Chondrocyte (in vitro differentiated cells): ENCODE measurements at regions not wholly inside any gene's neighbourhood (a gene's known extent, or its start where the extent isn't known, plus 50 kb on each side); places are given as distances from the start of the nearest gene placed in this dataset.

Experiments
- DNase-seq: peaks from one replicate; pipeline ENCODE4 v3.0.0; 2021; ENCODE audit warnings: mixed read lengths, low spot score
- H3K27ac Mint-ChIP-seq: one replicate; pipeline ENCODE4 v1.8.0; 2021; ENCODE audit warnings: mild to moderate bottlenecking, moderate library complexity, mixed read lengths; ENCODE audit not compliant: unreplicated experiment
- H3K27me3 Mint-ChIP-seq: 2 replicates; pipeline ENCODE4 v1.8.0; 2021; ENCODE audit warnings: low read depth, mixed read lengths
- H3K36me3 Mint-ChIP-seq: 2 replicates; pipeline ENCODE4 v1.8.0; 2021; ENCODE audit warnings: low read depth, mixed read lengths
- H3K4me1 Mint-ChIP-seq: 2 replicates; pipeline ENCODE4 v1.8.0; 2021; ENCODE audit warnings: low read depth, mild to moderate bottlenecking, mixed read lengths
- H3K4me3 Mint-ChIP-seq: one replicate; pipeline ENCODE4 v1.8.0; 2021; ENCODE audit warnings: mild to moderate bottlenecking, moderate library complexity, mixed read lengths; ENCODE audit not compliant: unreplicated experiment
- H3K9me3 Mint-ChIP-seq: 2 replicates; pipeline ENCODE4 v1.8.0; 2021; ENCODE audit warnings: low read depth, mixed read lengths
- TF ChIP-seq, protein P1 (sequence below): fragments of 200-600 bp; sonication (generic); IDR thresholded peaks from 2 replicates; pipeline ENCODE4 v1.5.0; 2021; ENCODE audit warnings: antibody characterized with exemption, mild to moderate bottlenecking, moderate library complexity

DNA sequence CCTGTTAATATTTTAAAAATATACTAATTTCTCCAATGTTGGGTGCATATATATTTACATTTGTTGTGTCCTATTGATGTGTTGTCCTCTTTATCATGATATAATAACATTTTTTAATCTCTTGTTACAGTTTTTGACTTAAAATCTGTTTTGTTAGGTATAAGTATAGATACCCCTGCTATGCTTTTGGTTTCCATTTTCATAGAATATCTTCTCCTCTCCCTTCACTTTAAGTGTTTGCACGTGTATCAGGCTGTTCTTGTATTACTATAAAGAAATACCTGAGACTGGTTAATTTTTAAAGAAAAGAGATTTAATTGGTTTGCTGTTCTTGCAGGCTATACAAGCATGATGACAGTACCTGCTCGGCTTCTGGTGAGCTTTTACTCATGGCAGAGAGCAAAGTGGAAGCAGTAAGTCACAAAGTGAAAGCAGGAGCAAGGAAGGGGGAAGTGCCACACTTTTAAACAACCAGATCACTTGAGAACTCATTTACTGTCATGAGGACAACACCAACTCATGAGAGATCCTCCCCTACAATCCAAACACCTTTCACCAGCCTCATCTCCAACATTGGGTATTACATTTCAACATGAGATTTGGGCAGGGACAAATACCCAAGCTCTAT, 340.5 kb upstream of the SYNCRIP start:
- TF ChIP-seq, protein P1, sequence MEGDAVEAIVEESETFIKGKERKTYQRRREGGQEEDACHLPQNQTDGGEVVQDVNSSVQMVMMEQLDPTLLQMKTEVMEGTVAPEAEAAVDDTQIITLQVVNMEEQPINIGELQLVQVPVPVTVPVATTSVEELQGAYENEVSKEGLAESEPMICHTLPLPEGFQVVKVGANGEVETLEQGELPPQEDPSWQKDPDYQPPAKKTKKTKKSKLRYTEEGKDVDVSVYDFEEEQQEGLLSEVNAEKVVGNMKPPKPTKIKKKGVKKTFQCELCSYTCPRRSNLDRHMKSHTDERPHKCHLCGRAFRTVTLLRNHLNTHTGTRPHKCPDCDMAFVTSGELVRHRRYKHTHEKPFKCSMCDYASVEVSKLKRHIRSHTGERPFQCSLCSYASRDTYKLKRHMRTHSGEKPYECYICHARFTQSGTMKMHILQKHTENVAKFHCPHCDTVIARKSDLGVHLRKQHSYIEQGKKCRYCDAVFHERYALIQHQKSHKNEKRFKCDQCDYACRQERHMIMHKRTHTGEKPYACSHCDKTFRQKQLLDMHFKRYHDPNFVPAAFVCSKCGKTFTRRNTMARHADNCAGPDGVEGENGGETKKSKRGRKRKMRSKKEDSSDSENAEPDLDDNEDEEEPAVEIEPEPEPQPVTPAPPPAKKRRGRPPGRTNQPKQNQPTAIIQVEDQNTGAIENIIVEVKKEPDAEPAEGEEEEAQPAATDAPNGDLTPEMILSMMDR, result no peak
- Mint-ChIP-seq H3K36me3 (peaks cover 2% of the 10 kb centered on the region), H3K9me3 (peaks cover 25% of the 10 kb centered on the region), H3K27me3 (peaks cover 1% of the 10 kb centered on the region), H3K4me1 (no peaks in the 10 kb centered on the region), H3K4me3 (no peak overlapping the region), H3K27ac (no peak overlapping the region)
- no peak for DNase-seq

GRCh38 chr6:85977661-85978060, 335.0 kb upstream of the SYNCRIP start:
- H3K27ac Mint-ChIP-seq, result no peak overlapping the region
- peaks cover 12% of the 10 kb centered on the region for H3K9me3 Mint-ChIP-seq
- H3K27me3 Mint-ChIP-seq, result peaks cover 2% of the 10 kb centered on the region
- H3K4me1 Mint-ChIP-seq, result no peaks in the 10 kb centered on the region
- DNase-seq, result no peak
- H3K4me3 Mint-ChIP-seq, result no peak overlapping the region
- TF ChIP-seq, protein P1, result no peak
- no peaks in the 10 kb centered on the region for H3K36me3 Mint-ChIP-seq

GRCh38 chr6:85975957-85976356, 333.3 kb upstream of the SYNCRIP start:
- Mint-ChIP-seq H3K27me3 (peaks cover 2% of the 10 kb centered on the region), H3K36me3 (no peaks in the 10 kb centered on the region), H3K4me3 (no peak overlapping the region), H3K27ac (no peak overlapping the region), H3K9me3 (peaks cover 14% of the 10 kb centered on the region), H3K4me1 (no peaks in the 10 kb centered on the region)
- DNase-seq, result no peak
- TF ChIP-seq, protein P1, result no peak

DNA sequence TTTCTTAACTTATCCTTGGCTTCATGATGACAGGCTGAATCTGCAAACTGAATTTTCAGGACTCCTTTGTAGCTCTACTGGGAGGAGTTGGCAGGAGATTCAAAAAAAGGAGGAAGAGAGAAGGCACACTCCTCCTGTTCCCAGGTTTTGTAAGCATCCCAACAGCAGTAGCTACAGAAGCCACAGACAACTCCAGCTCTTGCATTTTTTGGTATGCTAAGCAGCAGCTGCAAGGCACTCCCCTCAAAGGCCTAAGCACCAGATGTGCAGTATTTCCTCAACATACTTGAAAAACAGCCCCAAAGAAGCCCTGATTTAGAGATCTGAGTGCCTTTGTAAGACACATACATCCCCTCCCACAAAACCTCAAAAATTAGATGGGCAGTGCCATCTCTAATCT, 328.6 kb upstream of the SYNCRIP start:
- no peaks in the 10 kb centered on the region for H3K4me1 Mint-ChIP-seq
- TF ChIP-seq, protein P1, result no peak
- H3K9me3 Mint-ChIP-seq, result peaks cover 9% of the 10 kb centered on the region
- H3K36me3 Mint-ChIP-seq, result no peaks in the 10 kb centered on the region
- H3K27ac Mint-ChIP-seq, result no peak overlapping the region
- H3K4me3 Mint-ChIP-seq, result no peak overlapping the region
- H3K27me3 Mint-ChIP-seq, result peaks cover 2% of the 10 kb centered on the region
- DNase-seq, result no peak

DNA sequence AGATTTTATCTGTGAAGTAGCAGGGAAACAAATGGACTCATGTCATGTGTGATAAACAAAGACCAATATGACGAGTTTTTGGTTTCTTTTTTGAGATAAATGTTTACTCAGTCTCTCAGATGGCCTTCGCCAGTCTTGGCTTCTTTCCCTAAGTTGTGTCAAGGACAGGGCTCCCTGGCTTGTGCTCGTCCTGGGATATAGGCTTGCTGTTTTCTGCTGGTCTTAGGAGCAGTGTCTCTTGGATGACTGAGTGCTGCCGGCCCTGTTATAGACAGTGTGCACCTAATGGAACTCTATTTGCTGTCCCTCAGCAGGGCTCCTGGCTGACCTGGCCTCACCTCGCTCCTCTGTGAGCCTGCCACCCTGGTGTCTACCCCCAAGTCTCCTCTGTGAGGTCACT, 324.1 kb upstream of the SYNCRIP start:
- H3K9me3 Mint-ChIP-seq, result peaks cover 2% of the 10 kb centered on the region
- DNase-seq, result no peak
- H3K27ac Mint-ChIP-seq, result no peak overlapping the region
- H3K27me3 Mint-ChIP-seq, result peaks cover 4% of the 10 kb centered on the region
- TF ChIP-seq, protein P1, result no peak
- H3K4me1 Mint-ChIP-seq, result no peaks in the 10 kb centered on the region
- no peaks in the 10 kb centered on the region for H3K36me3 Mint-ChIP-seq
- no peak overlapping the region for H3K4me3 Mint-ChIP-seq
